HG03442 (cell line): ENCODE measurements at regions not wholly inside any gene's neighbourhood (a gene's known extent, or its start where the extent isn't known, plus 50 kb on each side); places are given as distances from the start of the nearest gene placed in this dataset.
"Not testable (repeated sequence)": the region's sequence is repeated elsewhere in the genome, so short reads cannot be mapped to it uniquely, and the experiment has no call there.

Source experiments
- ATAC-seq: cut with Tn5 transposase; IDR thresholded peaks from one replicate; pipeline ENCODE4 v1.9.1; 2021; ENCODE audit warnings: mild to moderate bottlenecking, moderate library complexity; ENCODE audit not compliant: unreplicated experiment

GRCh38 chr15:93973287-93973686, 258.1 kb upstream of the MCTP2 start:
- no peak for ATAC-seq

- ATAC-seq = no peak
These were observed 262.6 kb upstream of the MCTP2 start for GRCh38 chr15:93968773-93969172.

GRCh38 chr15:93965304-93965908, 266.0 kb upstream of the MCTP2 start:
- no peak for ATAC-seq

- ATAC-seq = no peak
These were observed 276.3 kb upstream of the MCTP2 start for GRCh38 chr15:93954985-93955571.

- no peak for ATAC-seq
These were observed 282.6 kb upstream of the MCTP2 start for GRCh38 chr15:93948726-93949125.

- ATAC-seq = no peak
These were observed 287.8 kb upstream of the MCTP2 start for GRCh38 chr15:93943586-93943985.

- ATAC-seq = no peak
These were observed 289.1 kb upstream of the MCTP2 start for GRCh38 chr15:93942269-93942694.

- no peak for ATAC-seq
These were observed 289.7 kb upstream of the MCTP2 start for GRCh38 chr15:93941697-93942096.

GRCh38 chr15:93940226-93940625, 291.1 kb upstream of the MCTP2 start:
- no peak for ATAC-seq

- ATAC-seq = peak; percentile 58
These were observed 299.1 kb upstream of the MCTP2 start for GRCh38 chr15:93932164-93932776.

GRCh38 chr15:93929375-93930094, 301.8 kb upstream of the MCTP2 start:
- ATAC-seq = no peak

- ATAC-seq = no peak
These were observed 311.2 kb upstream of the MCTP2 start for GRCh38 chr15:93920204-93920603.

- ATAC-seq = not testable (repeated sequence)
These were observed 312.6 kb upstream of the MCTP2 start for GRCh38 chr15:93918801-93919200.

- no peak for ATAC-seq
These were observed 314.2 kb upstream of the MCTP2 start for GRCh38 chr15:93917181-93917580.

GRCh38 chr15:93913871-93914270, 317.5 kb upstream of the MCTP2 start:
- ATAC-seq = no peak

GRCh38 chr15:93913310-93913709, 318.1 kb upstream of the MCTP2 start:
- no peak for ATAC-seq

- ATAC-seq = no peak
These were observed 330.6 kb upstream of the MCTP2 start for GRCh38 chr15:93900476-93901400.

- no peak for ATAC-seq
These were observed 331.5 kb upstream of the MCTP2 start for GRCh38 chr15:93899817-93900216.

GRCh38 chr15:93897377-93897776, 334.0 kb upstream of the MCTP2 start:
- no peak for ATAC-seq

GRCh38 chr15:93895976-93896770, 335.2 kb upstream of the MCTP2 start:
- ATAC-seq = no peak
